ENCODE measurements at regions not wholly inside any gene's neighbourhood (a gene's known extent, or its start where the extent isn't known, plus 50 kb on each side); places are given as distances from the start of the nearest gene placed in this dataset.

GRCh38 chr2:33788044-33788443, 188.9 kb upstream of the FAM98A start:
- no peak for TF ChIP-seq CTCF (conservative IDR thresholded peaks at IDR 0.05; ENCODE audit: low read depth, low read length)
- no peak for TF ChIP-seq EZH2phosphoT487 (IDR thresholded peaks at IDR 0.05; ENCODE audit: borderline replicate concordance, low read length)
